ENCODE measurements at regions not wholly inside any gene's neighbourhood (a gene's known extent, or its start where the extent isn't known, plus 50 kb on each side); places are given as distances from the start of the nearest gene placed in this dataset.

DNA sequence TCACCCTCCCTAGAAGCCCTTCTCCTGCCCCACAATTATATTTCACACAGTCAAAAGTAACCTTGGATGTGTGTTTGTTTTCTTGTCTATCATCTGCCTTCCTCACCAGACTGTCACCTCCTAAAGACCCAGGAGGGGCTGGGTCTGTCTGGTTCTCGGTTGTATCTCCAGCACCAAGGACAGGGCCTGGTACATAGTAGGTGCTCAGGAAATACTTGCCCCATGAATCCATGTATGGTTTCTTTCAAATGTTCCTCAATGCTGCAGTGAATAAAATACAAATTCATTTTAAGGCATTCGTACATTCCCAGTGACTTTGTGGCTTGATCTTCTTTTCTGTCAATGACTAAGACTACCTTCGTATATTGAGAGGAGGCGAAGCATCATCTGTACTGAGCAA is 122.9 kb upstream of the ZNF716 start:
- TF ChIP-seq YY1 (IDR thresholded peaks at IDR 0.05; ENCODE audit: low read depth) (no peak), CEBPB (IDR thresholded peaks at IDR 0.05) (no peak)
- TF ChIP-seq, protein P1, sequence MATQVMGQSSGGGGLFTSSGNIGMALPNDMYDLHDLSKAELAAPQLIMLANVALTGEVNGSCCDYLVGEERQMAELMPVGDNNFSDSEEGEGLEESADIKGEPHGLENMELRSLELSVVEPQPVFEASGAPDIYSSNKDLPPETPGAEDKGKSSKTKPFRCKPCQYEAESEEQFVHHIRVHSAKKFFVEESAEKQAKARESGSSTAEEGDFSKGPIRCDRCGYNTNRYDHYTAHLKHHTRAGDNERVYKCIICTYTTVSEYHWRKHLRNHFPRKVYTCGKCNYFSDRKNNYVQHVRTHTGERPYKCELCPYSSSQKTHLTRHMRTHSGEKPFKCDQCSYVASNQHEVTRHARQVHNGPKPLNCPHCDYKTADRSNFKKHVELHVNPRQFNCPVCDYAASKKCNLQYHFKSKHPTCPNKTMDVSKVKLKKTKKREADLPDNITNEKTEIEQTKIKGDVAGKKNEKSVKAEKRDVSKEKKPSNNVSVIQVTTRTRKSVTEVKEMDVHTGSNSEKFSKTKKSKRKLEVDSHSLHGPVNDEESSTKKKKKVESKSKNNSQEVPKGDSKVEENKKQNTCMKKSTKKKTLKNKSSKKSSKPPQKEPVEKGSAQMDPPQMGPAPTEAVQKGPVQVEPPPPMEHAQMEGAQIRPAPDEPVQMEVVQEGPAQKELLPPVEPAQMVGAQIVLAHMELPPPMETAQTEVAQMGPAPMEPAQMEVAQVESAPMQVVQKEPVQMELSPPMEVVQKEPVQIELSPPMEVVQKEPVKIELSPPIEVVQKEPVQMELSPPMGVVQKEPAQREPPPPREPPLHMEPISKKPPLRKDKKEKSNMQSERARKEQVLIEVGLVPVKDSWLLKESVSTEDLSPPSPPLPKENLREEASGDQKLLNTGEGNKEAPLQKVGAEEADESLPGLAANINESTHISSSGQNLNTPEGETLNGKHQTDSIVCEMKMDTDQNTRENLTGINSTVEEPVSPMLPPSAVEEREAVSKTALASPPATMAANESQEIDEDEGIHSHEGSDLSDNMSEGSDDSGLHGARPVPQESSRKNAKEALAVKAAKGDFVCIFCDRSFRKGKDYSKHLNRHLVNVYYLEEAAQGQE (IDR thresholded peaks at IDR 0.05; ENCODE audit: low read depth): no peak
